HL-60 (cell line): ENCODE measurements at regions not wholly inside any gene's neighbourhood (a gene's known extent, or its start where the extent isn't known, plus 50 kb on each side); places are given as distances from the start of the nearest gene placed in this dataset.

Experiments used
- DNase-seq, 2 experiments: peaks; one replicate each; pipeline ENCODE4 v3.0.0-alpha.2; 2010 to 2020; ENCODE audit warnings: low read depth in 1 of 2, low spot score in 1 of 2
- H3K27ac ChIP-seq: fragments of 250-450 bp; sonication (Bioruptor Pico); replicated peaks from 2 replicates; pipeline ENCODE4 v1.5.1; 2020; ENCODE audit warnings: mild to moderate bottlenecking, moderate library complexity
- H3K27me3 ChIP-seq: fragments of 250-450 bp; sonication (Bioruptor Pico); 2 replicates; pipeline ENCODE4 v1.5.1; 2021; ENCODE audit warnings: mild to moderate bottlenecking, moderate library complexity; ENCODE audit not compliant: insufficient read depth, poor library complexity, severe bottlenecking
- H3K4me3 ChIP-seq: replicated peaks from 2 replicates; pipeline ENCODE4 v1.5.1; 2011; ENCODE audit warnings: mild to moderate bottlenecking, control low read depth, low read length; ENCODE audit not compliant: insufficient read depth
- CTCF ChIP-seq: IDR thresholded peaks from one replicate; pipeline ENCODE4 v1.5.1; 2011; ENCODE audit warnings: low read length, control low read depth, inconsistent platforms; ENCODE audit not compliant: insufficient read depth
- GABPA ChIP-seq: IDR thresholded peaks from 2 replicates; pipeline ENCODE4 v1.6.1; 2012; ENCODE audit warnings: low read depth
- POLR2AphosphoS5 ChIP-seq: IDR thresholded peaks from 2 replicates; pipeline ENCODE4 v1.6.1; 2012; ENCODE audit warnings: low read depth
- REST ChIP-seq: IDR thresholded peaks from 2 replicates; pipeline ENCODE4 v1.6.1; 2012; ENCODE audit warnings: low read depth; ENCODE audit not compliant: insufficient replicate concordance
- SPI1 ChIP-seq: IDR thresholded peaks from 2 replicates; pipeline ENCODE4 v1.6.1; 2012; ENCODE audit warnings: low read depth, mild to moderate bottlenecking, borderline replicate concordance

GRCh38 chr6:108764580-108764950 is 83.7 kb upstream of the ARMC2 start:
- Histone ChIP-seq H3K4me3 (no peak overlapping the region), H3K27ac (no peak overlapping the region), H3K27me3 (no peaks in the 10 kb centered on the region)
- TF ChIP-seq POLR2AphosphoS5, result no peak
- no peak for TF ChIP-seq REST
- no peak for DNase-seq

- no peak for TF ChIP-seq POLR2AphosphoS5
- no peak for TF ChIP-seq SPI1
- no peak for TF ChIP-seq GABPA
- no peak for TF ChIP-seq CTCF
- no peak for TF ChIP-seq REST
- no peak overlapping the region for H3K27ac ChIP-seq
- no peak for DNase-seq
- no peaks in the 10 kb centered on the region for H3K27me3 ChIP-seq
- no peak overlapping the region for H3K4me3 ChIP-seq
These were observed 82.7 kb upstream of the ARMC2 start for GRCh38 chr6:108765495-108765894.

GRCh38 chr6:108766419-108766818 is 81.8 kb upstream of the ARMC2 start:
- DNase-seq, result no peak

GRCh38 chr6:108766886-108767285 is 81.3 kb upstream of the ARMC2 start:
- no peaks in the 10 kb centered on the region for H3K27me3 ChIP-seq
- no peak overlapping the region for H3K4me3 ChIP-seq
- no peak for TF ChIP-seq POLR2AphosphoS5
- no peak for TF ChIP-seq REST
- TF ChIP-seq CTCF, result no peak
- no peak for DNase-seq
- no peak overlapping the region for H3K27ac ChIP-seq

More at GRCh38 chr6:108766419-108766818, 81.8 kb upstream of the ARMC2 start:
- H3K27ac ChIP-seq, result no peak overlapping the region
- H3K4me3 ChIP-seq, result no peak overlapping the region
- TF ChIP-seq SPI1, result peak; percentile 87; the same call in 1 of the 2 replicates
- no peak for TF ChIP-seq CTCF
- no peaks in the 10 kb centered on the region for H3K27me3 ChIP-seq
